Breast epithelium (tissue), 3 donors: ENCODE measurements at regions not wholly inside any gene's neighbourhood (a gene's known extent, or its start where the extent isn't known, plus 50 kb on each side); places are given as distances from the start of the nearest gene placed in this dataset.

ENCODE experiments used
- POLR2A ChIP-seq: fragments of 450-650 bp; IDR thresholded peaks from one replicate; pipeline ENCODE4 v1.6.1; 2016; ENCODE audit warnings: antibody characterized with exemption, mild to moderate bottlenecking, moderate library complexity
- TF ChIP-seq, protein P1 (sequence below), 3 donors: fragments of 450-650 bp; IDR thresholded peaks; one replicate each; pipeline ENCODE4 v1.5.1; 2016 to 2017; ENCODE audit warnings: antibody characterized with exemption in 3 of 3, mild to moderate bottlenecking in 3 of 3, moderate library complexity in 3 of 3

DNA sequence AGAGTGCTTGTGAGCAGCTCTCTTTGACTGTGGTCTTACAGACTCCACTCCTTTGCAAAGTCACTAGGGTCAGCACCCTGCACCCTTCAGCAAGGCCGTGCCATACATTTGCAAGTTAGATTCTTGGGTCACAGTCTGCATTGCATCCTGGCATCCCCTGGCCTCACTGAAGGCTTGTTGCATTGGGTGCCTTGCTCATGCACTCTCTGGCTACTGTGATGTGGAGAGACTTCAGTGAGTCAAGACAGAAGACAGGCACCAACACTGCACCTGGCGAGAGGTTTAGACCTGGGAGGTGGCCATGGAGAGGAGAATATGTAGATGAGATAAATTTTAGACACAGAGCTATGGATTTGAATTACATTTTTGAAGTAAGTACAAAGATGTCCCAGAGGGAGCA lies 146.4 kb upstream of the COPS8 start:
- no peak for TF ChIP-seq POLR2A
- TF ChIP-seq, protein P1, sequence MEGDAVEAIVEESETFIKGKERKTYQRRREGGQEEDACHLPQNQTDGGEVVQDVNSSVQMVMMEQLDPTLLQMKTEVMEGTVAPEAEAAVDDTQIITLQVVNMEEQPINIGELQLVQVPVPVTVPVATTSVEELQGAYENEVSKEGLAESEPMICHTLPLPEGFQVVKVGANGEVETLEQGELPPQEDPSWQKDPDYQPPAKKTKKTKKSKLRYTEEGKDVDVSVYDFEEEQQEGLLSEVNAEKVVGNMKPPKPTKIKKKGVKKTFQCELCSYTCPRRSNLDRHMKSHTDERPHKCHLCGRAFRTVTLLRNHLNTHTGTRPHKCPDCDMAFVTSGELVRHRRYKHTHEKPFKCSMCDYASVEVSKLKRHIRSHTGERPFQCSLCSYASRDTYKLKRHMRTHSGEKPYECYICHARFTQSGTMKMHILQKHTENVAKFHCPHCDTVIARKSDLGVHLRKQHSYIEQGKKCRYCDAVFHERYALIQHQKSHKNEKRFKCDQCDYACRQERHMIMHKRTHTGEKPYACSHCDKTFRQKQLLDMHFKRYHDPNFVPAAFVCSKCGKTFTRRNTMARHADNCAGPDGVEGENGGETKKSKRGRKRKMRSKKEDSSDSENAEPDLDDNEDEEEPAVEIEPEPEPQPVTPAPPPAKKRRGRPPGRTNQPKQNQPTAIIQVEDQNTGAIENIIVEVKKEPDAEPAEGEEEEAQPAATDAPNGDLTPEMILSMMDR (IDR thresholded peaks at IDR 0.05) = no peak
